Mucosa of rectum (tissue), 2 donors: ENCODE measurements at regions not wholly inside any gene's neighbourhood (a gene's known extent, or its start where the extent isn't known, plus 50 kb on each side); places are given as distances from the start of the nearest gene placed in this dataset.
"Not testable (repeated sequence)": the region's sequence is repeated elsewhere in the genome, so short reads cannot be mapped to it uniquely, and the experiment has no call there.

Source experiments
- H3K27ac ChIP-seq, 2 donors: one replicate each; pipeline ENCODE4 v1.7.0; 2013; ENCODE audit warnings: inconsistent platforms in 2 of 2, low read depth in 2 of 2, low read length in 2 of 2
- H3K27me3 ChIP-seq, 2 donors: one replicate each; pipeline ENCODE4 v1.7.0; 2013; ENCODE audit warnings: low read length in 2 of 2; ENCODE audit not compliant: control insufficient read depth in 2 of 2, insufficient read depth in 2 of 2
- H3K36me3 ChIP-seq, 2 donors: one replicate each; pipeline ENCODE4 v1.7.0; 2013; ENCODE audit warnings: low read length in 2 of 2; ENCODE audit not compliant: control insufficient read depth in 2 of 2, insufficient read depth in 2 of 2
- H3K4me1 ChIP-seq, 2 donors: one replicate each; pipeline ENCODE4 v1.7.0; 2013; ENCODE audit warnings: low read length in 2 of 2, mild to moderate bottlenecking in 1 of 2; ENCODE audit not compliant: control insufficient read depth in 2 of 2, insufficient read depth in 2 of 2
- H3K4me3 ChIP-seq, 2 donors: one replicate each; pipeline ENCODE4 v1.7.0; 2013; ENCODE audit warnings: low read length in 2 of 2
- H3K9ac ChIP-seq, 2 donors: one replicate each; pipeline ENCODE4 v1.7.0; 2013; ENCODE audit warnings: low read length in 2 of 2, low read depth in 1 of 2, mild to moderate bottlenecking in 1 of 2
- H3K9me3 ChIP-seq, 2 donors: one replicate each; pipeline ENCODE4 v1.7.0; 2013; ENCODE audit warnings: low read length in 2 of 2; ENCODE audit not compliant: control insufficient read depth in 2 of 2
- donor health status: healthy.
- donor health status: Normal muscosa, but diverticular disease.

- no peaks in the 10 kb centered on the region for H3K9me3 ChIP-seq
- no peaks in the 10 kb centered on the region for H3K36me3 ChIP-seq
- no peak overlapping the region for H3K27ac ChIP-seq
- no peaks in the 10 kb centered on the region for H3K27me3 ChIP-seq
- H3K4me1 ChIP-seq = no peaks in the 10 kb centered on the region
- no peak overlapping the region for H3K9ac ChIP-seq
- H3K4me3 ChIP-seq = no peak overlapping the region
Measured at GRCh38 chr14:22106700-22107697, 433.4 kb upstream of the OR4E1 start.

- no peaks in the 10 kb centered on the region for H3K27me3 ChIP-seq
- no peak overlapping the region for H3K9ac ChIP-seq
- no peak overlapping the region for H3K4me3 ChIP-seq
- H3K4me1 ChIP-seq = no peaks in the 10 kb centered on the region
- H3K27ac ChIP-seq = no peak overlapping the region
- H3K36me3 ChIP-seq = no peaks in the 10 kb centered on the region
- H3K9me3 ChIP-seq = no peaks in the 10 kb centered on the region
Measured at GRCh38 chr14:22105624-22106006, 432.0 kb upstream of the OR4E1 start.

GRCh38 chr14:22105006-22105623, 431.5 kb upstream of the OR4E1 start:
- Histone ChIP-seq H3K27me3 (no peaks in the 10 kb centered on the region), H3K27ac (no peak overlapping the region), H3K36me3 (no peaks in the 10 kb centered on the region), H3K4me1 (no peaks in the 10 kb centered on the region), H3K9me3 (no peaks in the 10 kb centered on the region), H3K4me3 (no peak overlapping the region), H3K9ac (no peak overlapping the region)

GRCh38 chr14:22100764-22101120, 427.1 kb upstream of the OR4E1 start:
- H3K36me3 ChIP-seq, H3K4me1 ChIP-seq, H3K9me3 ChIP-seq, H3K4me3 ChIP-seq, H3K27me3 ChIP-seq, H3K27ac ChIP-seq, H3K9ac ChIP-seq: not testable (repeated sequence)

GRCh38 chr14:22099942-22100763, 426.5 kb upstream of the OR4E1 start:
- Histone ChIP-seq H3K27ac (no peak overlapping the region), H3K4me3 (no peak overlapping the region), H3K36me3 (no peaks in the 10 kb centered on the region)

GRCh38 chr14:22098435-22098834, 424.8 kb upstream of the OR4E1 start:
- Histone ChIP-seq H3K4me3 (no peak overlapping the region), H3K9me3 (no peaks in the 10 kb centered on the region), H3K9ac (no peak overlapping the region), H3K4me1 (no peaks in the 10 kb centered on the region), H3K36me3 (no peaks in the 10 kb centered on the region), H3K27me3 (peaks cover 0 to 2% of the 10 kb centered on the region in 2 donors), H3K27ac (peak overlapping the region in 1 of 2 donors; percentile 43)

More at GRCh38 chr14:22099942-22100763, 426.5 kb upstream of the OR4E1 start:
- H3K9me3 ChIP-seq = no peaks in the 10 kb centered on the region
- H3K27me3 ChIP-seq = peaks cover 0 to 2% of the 10 kb centered on the region in 2 donors
- H3K9ac ChIP-seq = no peak overlapping the region
- H3K4me1 ChIP-seq = no peaks in the 10 kb centered on the region

- Histone ChIP-seq H3K4me3 (no peak overlapping the region), H3K27me3 (peaks cover 0 to 2% of the 10 kb centered on the region in 2 donors), H3K9ac (no peak overlapping the region), H3K4me1 (no peaks in the 10 kb centered on the region), H3K9me3 (no peaks in the 10 kb centered on the region), H3K36me3 (no peaks in the 10 kb centered on the region), H3K27ac (peak overlapping the region; percentile 16 to 43)
Measured at GRCh38 chr14:22097586-22098292, 424.1 kb upstream of the OR4E1 start.

- Histone ChIP-seq H3K9me3 (no peaks in the 10 kb centered on the region), H3K36me3 (no peaks in the 10 kb centered on the region), H3K27ac (peak overlapping the region; percentile 56 to 64), H3K4me1 (no peaks in the 10 kb centered on the region), H3K27me3 (peaks cover 0 to 2% of the 10 kb centered on the region in 2 donors), H3K9ac (no peak overlapping the region), H3K4me3 (no peak overlapping the region)
Measured at GRCh38 chr14:22097072-22097471, 423.5 kb upstream of the OR4E1 start.

GRCh38 chr14:22096514-22096895, 422.9 kb upstream of the OR4E1 start:
- Histone ChIP-seq H3K9me3 (no peaks in the 10 kb centered on the region), H3K4me3 (no peak overlapping the region), H3K36me3 (no peaks in the 10 kb centered on the region), H3K27me3 (peaks cover 0 to 2% of the 10 kb centered on the region in 2 donors), H3K4me1 (no peaks in the 10 kb centered on the region), H3K9ac (no peak overlapping the region), H3K27ac (peak overlapping the region; percentile 56 to 64)
